GM18505 (cell line): ENCODE measurements at regions not wholly inside any gene's neighbourhood (a gene's known extent, or its start where the extent isn't known, plus 50 kb on each side); places are given as distances from the start of the nearest gene placed in this dataset.

Experiments
- ATAC-seq: cut with Tn5 transposase; IDR thresholded peaks from one replicate; pipeline ENCODE4 v1.9.1; 2021; ENCODE audit not compliant: unreplicated experiment
- POLR2A ChIP-seq: IDR thresholded peaks from 4 replicates; pipeline ENCODE4 v1.6.1; 2011; ENCODE audit warnings: borderline replicate concordance; ENCODE audit not compliant: insufficient read depth, insufficient read length; ENCODE audit errors: extremely low read depth

DNA sequence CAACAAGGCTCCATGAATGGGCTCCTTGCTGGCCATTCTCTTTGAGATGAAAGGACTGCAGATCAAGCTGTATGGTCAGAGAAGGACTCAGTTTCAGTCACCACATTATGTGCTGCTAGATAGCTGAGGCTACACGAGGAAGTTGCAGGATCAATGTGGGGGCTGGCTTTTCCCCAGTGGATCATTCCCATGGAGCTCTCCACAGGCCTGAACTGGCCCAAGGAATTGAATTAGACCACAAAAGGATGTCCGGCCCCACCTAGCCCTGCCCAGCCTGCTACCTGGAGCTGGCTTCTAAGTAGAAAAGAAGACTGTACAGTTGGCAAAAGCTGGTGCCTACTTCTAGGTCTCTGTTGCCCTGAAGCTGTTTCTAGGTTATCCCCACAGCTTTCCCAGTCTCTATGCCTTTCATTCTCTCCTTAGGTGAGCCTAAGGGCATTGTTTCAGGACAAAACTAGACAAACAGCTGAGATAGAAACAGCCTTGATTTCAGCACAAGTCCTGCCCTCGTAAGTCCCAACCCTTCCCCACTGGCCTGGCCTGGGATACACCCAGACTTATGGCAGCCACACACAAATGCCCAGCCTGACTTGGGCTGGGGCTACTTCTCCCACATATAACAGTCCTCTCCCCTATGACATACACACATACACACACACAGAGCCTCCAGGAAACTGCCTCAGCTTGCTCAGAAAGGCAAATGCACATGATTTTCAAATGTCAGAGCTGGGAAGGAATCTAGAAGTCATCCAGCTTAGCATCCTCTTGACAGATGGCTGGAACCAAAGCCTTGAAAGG is 129.1 kb upstream of the NCAM1 start:
- ATAC-seq = no peak
- TF ChIP-seq POLR2A = no peak

DNA sequence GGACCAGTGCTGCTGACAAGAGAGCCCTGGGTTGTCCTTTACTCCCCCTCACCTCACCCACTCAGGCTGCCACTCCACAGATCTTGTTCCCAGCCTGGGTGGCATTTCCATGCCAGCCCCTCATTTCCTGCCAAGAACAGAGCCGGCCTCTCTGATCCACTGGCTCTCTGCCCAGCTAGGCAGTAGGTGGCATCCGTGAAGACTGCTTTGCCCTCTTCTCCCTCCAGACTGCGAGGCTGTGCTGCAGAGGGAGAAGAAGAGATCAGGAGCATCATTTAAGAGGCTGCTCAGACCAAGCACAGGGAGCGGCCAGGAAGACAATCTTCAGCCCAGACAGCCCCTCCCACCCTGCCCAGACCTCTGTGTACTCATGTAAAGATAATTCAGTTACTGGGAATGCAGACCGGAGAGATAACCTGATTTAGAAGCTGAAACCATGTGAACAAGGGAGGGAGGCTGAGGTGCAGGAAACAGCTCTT is 126.9 kb upstream of the NCAM1 start:
- TF ChIP-seq POLR2A = no peak
- ATAC-seq = no peak

DNA sequence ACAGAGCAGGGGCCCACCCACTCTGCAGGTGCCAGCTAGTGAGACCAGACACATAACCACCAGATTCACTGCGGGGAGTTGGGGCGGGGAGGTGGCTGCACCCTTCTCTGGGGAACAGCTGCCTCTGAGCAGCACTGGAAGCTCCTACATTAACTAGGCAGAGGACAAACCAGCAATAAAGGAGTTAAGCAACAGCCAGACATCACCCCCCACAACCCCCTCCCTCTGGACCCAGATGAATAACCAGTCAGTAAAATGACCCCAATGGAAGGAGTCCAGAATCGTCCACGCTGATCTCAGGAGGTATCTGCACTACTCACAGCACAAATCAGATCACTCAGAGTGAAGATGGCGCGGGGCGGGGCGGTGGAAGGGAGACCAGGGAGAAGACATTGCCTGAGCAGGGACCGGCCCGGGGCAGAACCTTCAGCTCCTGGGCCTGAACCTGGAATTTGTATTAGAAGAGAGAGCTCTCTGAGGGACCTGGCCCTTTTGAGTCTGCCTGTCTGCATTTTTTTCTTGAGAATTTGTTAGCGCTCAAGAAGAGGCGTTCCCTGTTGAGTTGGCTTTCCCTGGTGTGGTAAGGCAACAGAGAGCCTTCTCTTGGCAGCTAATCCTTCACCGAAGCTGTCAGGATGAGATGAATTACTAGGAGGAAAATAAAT is 125.5 kb upstream of the NCAM1 start:
- no peak for TF ChIP-seq POLR2A
- ATAC-seq = no peak

DNA sequence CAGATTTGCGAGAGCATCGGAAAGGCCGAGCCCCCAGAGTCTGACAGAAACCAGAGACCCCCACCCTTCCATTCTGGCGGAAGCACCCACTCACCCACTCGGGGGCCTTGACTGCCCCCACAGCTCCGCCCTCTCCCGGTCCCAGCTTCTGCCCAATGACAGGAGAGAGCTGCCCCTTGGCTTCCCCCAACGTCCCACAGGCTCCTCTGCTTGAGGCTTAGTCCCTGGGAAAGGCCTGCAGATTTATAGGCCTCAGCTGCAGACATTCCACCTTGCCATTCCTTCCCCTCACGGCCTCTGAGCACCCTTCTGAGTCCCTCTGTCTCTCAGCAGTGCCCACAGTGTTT is 125.0 kb upstream of the NCAM1 start:
- ATAC-seq = no peak

DNA sequence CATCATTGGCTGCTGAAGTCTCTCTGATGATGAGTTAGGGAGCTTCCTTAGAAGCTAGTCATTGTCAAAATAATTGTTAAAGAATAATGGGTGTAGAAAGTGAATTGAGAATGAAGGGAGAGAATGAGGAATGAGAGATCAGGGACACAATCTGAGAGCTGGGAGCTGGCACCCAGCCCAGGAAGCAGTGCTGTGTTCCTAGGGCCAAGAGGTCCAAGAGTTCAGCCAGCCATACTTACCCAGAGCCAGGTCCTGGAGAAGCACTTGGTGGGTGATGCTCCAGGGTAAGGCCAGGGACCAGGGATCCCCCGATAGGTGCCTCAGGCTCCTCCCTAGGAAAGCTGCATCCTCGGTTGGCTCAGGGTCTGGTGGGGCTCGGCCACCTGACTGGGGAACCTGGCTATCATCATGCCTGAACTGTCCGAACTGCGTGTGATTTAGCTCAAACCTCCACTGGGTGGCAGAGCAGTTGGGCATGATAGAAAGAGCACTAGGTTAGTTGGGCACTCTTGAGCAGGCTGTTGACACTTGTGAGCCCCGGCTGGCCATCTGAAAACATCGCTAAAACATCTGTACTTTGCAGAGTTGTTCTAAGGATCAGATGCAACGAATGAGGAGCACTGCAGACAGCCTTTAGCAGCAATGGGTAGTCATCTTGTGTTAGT is 123.9 kb upstream of the NCAM1 start:
- ATAC-seq = no peak
- no peak for TF ChIP-seq POLR2A

More for the DNA sequence above, 125.0 kb upstream of the NCAM1 start:
- TF ChIP-seq POLR2A = no peak

DNA sequence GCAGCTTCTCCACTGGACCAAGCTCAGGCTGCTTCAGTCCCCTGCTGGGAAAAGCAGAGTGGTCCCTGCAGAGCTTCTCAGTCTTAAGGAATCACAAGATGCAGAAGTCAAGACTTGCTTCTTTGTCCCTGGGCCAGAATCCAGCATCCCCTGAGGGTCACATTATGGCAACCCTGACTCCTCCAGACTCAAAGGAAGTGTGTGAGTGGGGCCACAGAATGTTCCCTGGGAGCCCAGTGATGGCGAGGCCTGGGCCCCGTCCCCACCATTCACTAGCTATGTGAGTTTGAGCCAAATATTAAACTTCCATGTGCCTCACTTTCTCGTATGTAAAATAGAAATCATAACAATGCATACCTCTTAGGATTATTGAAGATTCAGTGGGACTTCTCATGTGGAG is 122.2 kb upstream of the NCAM1 start:
- ATAC-seq = no peak
- TF ChIP-seq POLR2A = no peak

DNA sequence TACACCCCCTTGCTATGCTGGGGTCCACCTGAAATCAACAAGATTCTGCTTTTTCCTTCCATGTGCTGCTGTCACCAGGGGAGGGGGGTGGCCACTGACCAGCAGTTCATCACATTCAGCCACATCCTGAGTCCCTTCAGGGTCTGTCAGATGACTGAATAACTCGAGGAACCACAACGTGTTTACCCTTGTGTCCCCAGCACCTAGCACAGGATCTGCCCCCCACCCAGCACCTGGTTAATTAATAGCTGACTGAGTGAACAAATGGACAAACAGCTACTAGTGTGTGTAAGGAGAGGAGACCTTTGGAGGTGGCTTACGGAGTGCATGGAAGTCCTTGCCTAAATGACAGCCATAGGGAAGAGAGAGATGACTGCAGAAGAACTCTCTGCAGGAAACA is 119.5 kb upstream of the NCAM1 start:
- ATAC-seq = no peak
- no peak for TF ChIP-seq POLR2A

DNA sequence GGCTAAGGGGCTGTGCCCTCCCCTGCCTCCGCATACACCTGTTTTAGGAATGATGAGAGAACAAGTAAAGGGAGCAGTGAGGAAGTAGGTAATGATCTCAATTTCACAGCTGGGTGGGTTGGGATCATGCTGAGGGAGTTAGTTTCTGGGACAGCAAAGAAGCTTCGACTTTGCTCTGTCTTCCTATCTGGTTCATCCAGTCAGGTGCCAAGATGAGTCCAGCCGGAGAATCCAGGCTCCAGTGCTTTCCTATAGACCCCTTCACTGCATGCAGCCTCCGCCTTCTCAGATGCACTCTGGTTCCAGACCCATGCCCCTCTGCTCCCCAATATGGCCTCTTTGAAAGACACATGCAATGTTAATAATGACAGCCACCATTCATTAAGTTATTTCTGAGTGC is 119.1 kb upstream of the NCAM1 start:
- ATAC-seq = no peak
- no peak for TF ChIP-seq POLR2A

DNA sequence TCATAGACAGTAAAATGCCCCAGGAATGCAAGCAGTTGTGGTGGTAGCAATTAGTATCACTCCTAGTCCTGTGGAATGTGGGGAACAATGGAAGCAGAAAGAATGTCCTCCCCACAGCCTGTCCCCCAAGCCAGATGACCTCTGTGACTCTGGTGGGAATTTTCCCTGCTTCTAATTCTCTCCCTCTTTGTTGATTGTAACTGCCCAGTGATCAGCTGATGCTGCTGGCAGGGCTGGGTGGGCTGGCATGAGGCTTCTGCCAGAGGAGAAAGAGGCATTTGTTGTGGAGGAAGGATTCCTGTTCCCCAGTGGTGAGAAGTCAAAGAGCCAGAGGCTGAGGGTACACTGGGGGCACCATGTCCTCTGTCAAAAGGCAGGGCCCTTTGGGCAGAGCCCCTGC is 116.7 kb upstream of the NCAM1 start:
- ATAC-seq = no peak
- TF ChIP-seq POLR2A = no peak

DNA sequence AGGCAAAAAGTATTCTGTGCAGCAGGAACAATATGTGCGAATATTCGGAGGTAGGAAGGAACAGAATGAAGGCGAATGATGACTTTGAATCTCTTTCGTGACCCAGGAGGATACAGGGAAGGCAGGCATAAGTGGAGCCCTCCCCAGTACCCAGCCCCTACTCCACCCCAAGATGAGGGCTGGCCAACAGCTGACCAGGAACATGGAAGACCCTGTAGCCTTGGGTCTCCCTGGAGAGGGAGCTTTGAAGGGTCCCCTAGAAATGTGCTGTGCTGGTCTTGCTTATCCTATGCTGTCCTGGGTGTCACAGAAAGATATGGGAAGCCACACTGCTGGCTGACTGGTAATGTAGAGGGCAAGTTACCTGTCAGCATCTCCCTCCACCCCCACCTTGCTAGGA is 113.7 kb upstream of the NCAM1 start:
- no peak for ATAC-seq
- no peak for TF ChIP-seq POLR2A

DNA sequence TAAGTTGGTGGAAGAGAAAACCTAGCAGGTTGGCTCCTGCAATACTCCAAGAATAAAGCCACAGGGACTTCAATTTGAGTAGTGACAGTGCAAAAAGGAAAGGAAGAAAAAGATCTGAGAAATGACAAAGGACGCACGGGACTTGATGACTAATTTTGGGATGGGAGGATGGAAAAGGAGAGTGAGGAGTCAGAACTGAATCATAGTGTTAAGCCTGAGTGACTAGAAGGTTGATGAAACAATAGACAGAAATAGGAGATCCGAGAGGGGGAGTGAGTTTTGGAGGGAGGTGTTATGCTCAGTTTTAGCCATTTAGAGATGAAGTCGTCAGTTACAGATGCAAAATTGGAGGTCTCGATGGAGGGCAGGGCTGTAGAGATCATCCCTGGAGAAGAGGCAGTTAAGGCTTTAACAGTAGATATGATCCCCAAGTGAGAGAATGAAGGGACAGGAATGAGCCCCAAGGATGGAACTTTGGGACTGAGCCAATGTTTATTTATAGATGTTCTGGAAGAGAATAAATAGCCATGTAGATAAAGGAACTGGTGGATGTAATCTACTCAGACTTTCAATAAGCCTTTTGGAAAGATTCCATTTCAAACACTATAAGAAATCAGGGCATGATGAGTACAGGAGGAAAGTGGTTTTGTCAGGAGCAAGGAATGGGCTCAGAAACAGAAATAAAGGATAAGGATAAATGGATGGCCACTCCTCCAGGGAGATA is 108.9 kb upstream of the NCAM1 start:
- no peak for ATAC-seq
- no peak for TF ChIP-seq POLR2A

DNA sequence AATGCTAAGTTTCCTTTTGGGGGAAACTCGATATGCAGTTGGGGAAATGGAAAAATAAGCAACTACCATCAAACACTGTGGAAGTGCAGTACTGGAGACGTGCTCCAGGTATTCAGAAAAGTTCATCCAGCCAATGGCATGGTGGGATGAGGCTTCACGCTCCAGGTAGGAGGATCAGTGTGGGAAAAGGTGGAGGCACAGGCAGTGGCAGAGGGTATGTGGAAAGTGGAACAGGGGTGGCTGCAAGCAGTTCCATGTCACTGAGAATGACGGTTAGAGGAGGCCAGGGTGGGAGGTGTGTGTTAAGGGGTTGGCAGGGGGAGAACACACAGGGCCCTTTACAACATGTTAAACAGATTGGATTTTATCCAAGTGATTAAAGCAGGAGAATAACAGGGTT is 105.1 kb upstream of the NCAM1 start:
- no peak for ATAC-seq
- no peak for TF ChIP-seq POLR2A

DNA sequence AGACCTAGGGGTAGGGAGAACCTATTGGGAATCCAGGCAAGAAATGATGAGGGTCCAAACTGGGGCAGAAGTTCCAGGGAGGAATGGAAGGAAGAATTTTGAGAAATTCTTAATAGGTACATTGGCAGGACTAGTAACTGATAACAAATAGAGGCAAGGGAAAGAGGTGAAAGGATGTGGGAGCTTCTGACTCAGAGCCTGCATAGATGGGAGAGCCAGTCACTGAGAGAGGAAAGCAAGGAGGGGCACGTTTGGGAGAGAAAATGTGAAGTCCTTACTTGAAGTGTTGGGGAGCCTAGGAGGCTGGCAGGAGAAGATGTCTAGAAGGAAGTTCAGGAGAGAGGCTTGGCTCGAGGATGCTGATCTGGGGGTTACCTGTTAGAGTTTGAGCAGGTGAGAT is 104.6 kb upstream of the NCAM1 start:
- TF ChIP-seq POLR2A = no peak
- ATAC-seq = no peak

DNA sequence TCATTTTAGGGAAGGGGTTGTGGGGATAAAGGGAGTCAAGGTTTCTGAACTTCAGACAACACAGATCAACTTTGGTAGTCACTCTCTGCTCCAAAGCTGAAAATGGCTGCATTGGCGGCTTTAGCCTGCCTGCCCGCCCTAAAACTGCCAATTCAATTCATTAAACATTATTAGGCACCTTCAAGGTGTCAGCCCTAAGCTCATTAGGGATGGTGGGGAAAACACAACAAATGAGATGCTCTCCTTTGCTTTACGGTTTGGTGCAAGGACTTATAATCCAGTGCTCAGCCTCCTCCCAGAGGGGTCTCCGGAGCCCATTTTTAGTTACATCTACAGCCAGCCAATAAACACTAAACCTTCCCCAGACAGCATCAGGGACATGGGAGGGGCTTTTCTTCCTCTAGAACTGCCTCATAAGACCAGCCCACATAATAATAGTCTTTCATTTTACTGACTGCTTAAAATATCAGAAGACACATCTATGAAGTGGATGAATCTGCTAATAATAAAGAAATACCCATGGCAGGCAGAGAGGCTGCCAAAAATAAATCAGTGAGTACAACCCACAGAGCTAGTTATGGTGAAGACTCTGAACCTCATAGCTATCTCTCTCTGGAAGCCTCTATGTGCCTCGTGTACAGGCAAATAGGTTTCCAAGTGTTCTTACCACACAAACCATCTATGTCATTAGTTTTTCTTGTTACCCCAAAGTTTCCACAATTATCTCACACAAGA is 102.8 kb upstream of the NCAM1 start:
- ATAC-seq = no peak
- TF ChIP-seq POLR2A = no peak

DNA sequence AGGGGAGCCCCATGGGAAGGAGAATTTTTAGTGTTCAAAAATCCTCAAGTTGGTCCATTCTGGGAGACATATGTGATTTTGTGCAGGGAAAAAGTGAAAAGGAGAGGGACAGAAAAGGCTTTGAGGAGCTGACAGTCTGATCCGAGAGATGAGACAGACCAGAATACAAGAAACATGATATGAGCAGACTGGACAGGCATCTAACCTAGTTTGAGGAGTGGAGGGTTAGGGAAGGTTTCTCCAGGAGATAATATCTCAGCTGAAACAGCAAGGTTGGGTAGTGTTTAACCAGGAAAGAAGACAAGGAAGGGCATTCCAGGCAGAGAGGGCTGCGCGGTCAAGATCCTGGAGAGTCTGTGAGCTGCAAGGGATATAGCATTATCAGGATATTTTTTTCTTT is 101.4 kb upstream of the NCAM1 start:
- TF ChIP-seq POLR2A = no peak
- ATAC-seq = no peak
